Kidney (tissue), 13 donors: ENCODE measurements at regions not wholly inside any gene's neighbourhood (a gene's known extent, or its start where the extent isn't known, plus 50 kb on each side); places are given as distances from the start of the nearest gene placed in this dataset.
A peak's percentile ranks its signal among the peaks of the same experiment; 100 is the strongest.
"Not testable (repeated sequence)": the region's sequence is repeated elsewhere in the genome, so short reads cannot be mapped to it uniquely, and the experiment has no call there.

Experiments
- DNase-seq, 5 donors: peaks; one replicate each; pipeline ENCODE4 v3.0.0-alpha.2; 2013 to 2020
- FAIRE-seq: peaks from 2 replicates; lab custom pipeline; 2012; peaks lifted over from hg19 to GRCh38; lab: Jason Lieb, UNC
- H3K27ac ChIP-seq, 2 donors: one replicate each; pipeline ENCODE4 v1.7.0; 2013; ENCODE audit warnings: low read depth in 2 of 2, low read length in 2 of 2, inconsistent platforms in 1 of 2
- H3K27me3 ChIP-seq: one replicate; pipeline ENCODE4 v1.7.1; 2013; ENCODE audit warnings: low read length, inconsistent platforms; ENCODE audit not compliant: control insufficient read depth, insufficient read depth
- H3K36me3 ChIP-seq, 3 donors: one replicate each; pipeline versions ENCODE4 v1.7.0 to v1.7.1; 2013; ENCODE audit warnings: low read length in 3 of 3, control low read depth in 1 of 3, inconsistent platforms in 1 of 3; ENCODE audit not compliant: insufficient read depth in 3 of 3, control insufficient read depth in 2 of 3
- H3K4me1 ChIP-seq, 3 donors: one replicate each; pipeline versions ENCODE4 v1.7.0 to v1.7.1; 2013; ENCODE audit warnings: low read length in 3 of 3, inconsistent platforms in 1 of 3, low read depth in 1 of 3; ENCODE audit not compliant: control insufficient read depth in 2 of 3, insufficient read depth in 2 of 3
- H3K4me3 ChIP-seq, 3 donors: one replicate each; pipeline versions ENCODE4 v1.7.0 to v1.8.1; 2013; ENCODE audit warnings: low read length in 3 of 3, control low read depth in 1 of 3, inconsistent platforms in 1 of 3
- H3K9ac ChIP-seq, 3 donors: one replicate each; pipeline versions ENCODE4 v1.7.0 to v1.7.1; 2013; ENCODE audit warnings: low read length in 3 of 3, control low read depth in 1 of 3, inconsistent platforms in 1 of 3
- H3K9me3 ChIP-seq, 3 donors: one replicate each; pipeline versions ENCODE4 v1.7.0 to v1.7.1; 2013; ENCODE audit warnings: low read length in 3 of 3, control low read depth in 1 of 3, inconsistent platforms in 1 of 3; ENCODE audit not compliant: control insufficient read depth in 2 of 3, insufficient read depth in 1 of 3
- CTCF ChIP-seq: IDR thresholded peaks from 3 replicates; pipeline ENCODE4 v1.5.1; 2012; ENCODE audit warnings: mild to moderate bottlenecking, moderate library complexity, borderline replicate concordance; ENCODE audit not compliant: insufficient read depth; ENCODE audit errors: extremely low read depth
- intact Hi-C: fragments of 100-400 bp; cut with DNase I; formaldehyde crosslinking; loops from one replicate; pipeline ENCODE4 v1.11.1; 2022
- donor health status: control.
- donor health status: control.
- donor health status: control.
- donor health status: control.
- donor health status: control.
- donor health status: DM: yes; HTN: yes; CAD: no.
- donor health status: Normal renal cell carcinoma (clear cell type).

- H3K4me1 ChIP-seq, result no peaks in the 10 kb centered on the region
- H3K27me3 ChIP-seq, result no peaks in the 10 kb centered on the region
- H3K9me3 ChIP-seq, result no peaks in the 10 kb centered on the region
- DNase-seq (no peak), FAIRE-seq (no peak)
- H3K4me3 ChIP-seq, result no peak overlapping the region
- no peak for TF ChIP-seq CTCF
- intact Hi-C loops, result no loop called here
- H3K9ac ChIP-seq, result no peak overlapping the region
- H3K36me3 ChIP-seq, result no peaks in the 10 kb centered on the region
- no peak overlapping the region for H3K27ac ChIP-seq
Observed at GRCh38 chrX:40806513-40807220, 71.3 kb upstream of the MED14 start.

DNA sequence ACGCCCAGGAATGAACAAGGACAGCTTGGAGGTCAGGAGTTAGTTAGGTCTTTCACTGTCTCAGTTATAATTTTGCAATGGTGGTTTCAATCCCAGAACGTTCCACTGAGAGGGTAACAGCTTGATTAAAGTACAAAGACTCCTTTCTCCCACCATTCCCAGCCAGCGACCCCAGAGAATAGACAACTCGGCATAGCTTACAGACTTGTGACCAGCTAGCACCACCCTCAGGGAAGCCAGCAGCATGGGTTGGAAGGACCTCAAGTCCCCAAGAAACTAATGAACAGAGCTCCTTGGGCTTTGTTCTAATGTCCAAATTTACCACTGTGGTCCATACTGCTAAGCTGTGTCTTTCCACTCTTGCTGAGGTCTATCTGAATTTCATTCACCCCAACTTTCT, 72.0 kb upstream of the MED14 start:
- Histone ChIP-seq H3K27ac (no peak overlapping the region), H3K4me3 (no peak overlapping the region), H3K27me3 (no peaks in the 10 kb centered on the region), H3K36me3 (no peaks in the 10 kb centered on the region), H3K9ac (no peak overlapping the region), H3K4me1 (no peaks in the 10 kb centered on the region), H3K9me3 (no peaks in the 10 kb centered on the region)
- intact Hi-C loops, result no loop called here
- DNase-seq (no peak), FAIRE-seq (no peak)
- no peak for TF ChIP-seq CTCF

GRCh38 chrX:40808203-40808602, 72.9 kb upstream of the MED14 start:
- H3K27me3 ChIP-seq, result no peaks in the 10 kb centered on the region
- no peaks in the 10 kb centered on the region for H3K4me1 ChIP-seq
- H3K9me3 ChIP-seq, result no peaks in the 10 kb centered on the region
- intact Hi-C loops, result no loop called here
- H3K36me3 ChIP-seq, result no peaks in the 10 kb centered on the region
- no peak overlapping the region for H3K4me3 ChIP-seq
- FAIRE-seq, result peak; percentile 71
- DNase-seq, result no peak
- no peak overlapping the region for H3K9ac ChIP-seq
- no peak overlapping the region for H3K27ac ChIP-seq
- TF ChIP-seq CTCF, result no peak

- no peaks in the 10 kb centered on the region for H3K4me1 ChIP-seq
- no peaks in the 10 kb centered on the region for H3K27me3 ChIP-seq
- no peak overlapping the region for H3K9ac ChIP-seq
- no peak overlapping the region for H3K4me3 ChIP-seq
- no peaks in the 10 kb centered on the region for H3K9me3 ChIP-seq
- intact Hi-C loops, result no loop called here
- FAIRE-seq (no peak), DNase-seq (no peak)
- H3K36me3 ChIP-seq, result no peaks in the 10 kb centered on the region
- no peak overlapping the region for H3K27ac ChIP-seq
- no peak for TF ChIP-seq CTCF
Observed at GRCh38 chrX:40809210-40809609, 73.9 kb upstream of the MED14 start.

GRCh38 chrX:40815045-40815444, 79.7 kb upstream of the MED14 start:
- not testable (repeated sequence) for FAIRE-seq, H3K27me3 ChIP-seq

More at GRCh38 chrX:40815045-40815444, 79.7 kb upstream of the MED14 start:
- H3K4me3 ChIP-seq, H3K4me1 ChIP-seq, H3K9me3 ChIP-seq, H3K9ac ChIP-seq, DNase-seq, H3K36me3 ChIP-seq, intact Hi-C loops, H3K27ac ChIP-seq: not testable (repeated sequence)
